H1 (cell line): ENCODE measurements at regions not wholly inside any gene's neighbourhood (a gene's known extent, or its start where the extent isn't known, plus 50 kb on each side); places are given as distances from the start of the nearest gene placed in this dataset.

ENCODE experiments used
- CTCF ChIA-PET: fragments of 300-600 bp; sonication (Branson Sonifier 250); formaldehyde crosslinking; loops from one replicate; lab custom pipeline; 2021; ENCODE audit not compliant: partially characterized antibody; lab: Charles Lee
- POLR2A ChIA-PET: fragments of 300-600 bp; sonication (Branson Sonifier 250); formaldehyde crosslinking; loops from one replicate; lab custom pipeline; 2021; ENCODE audit warnings: inconsistent platforms; ENCODE audit not compliant: partially characterized antibody; lab: Charles Lee
- DNase-seq, 2 experiments: peaks; one replicate each; pipeline versions ENCODE4 v3.0.0 to v3.0.0-alpha.2; 2010 to 2022; ENCODE audit warnings: low spot score in 2 of 2, low read depth in 1 of 2, mixed read lengths in 1 of 2
- FAIRE-seq: peaks from 2 replicates; lab custom pipeline; 2011; peaks lifted over from hg19 to GRCh38; lab: Jason Lieb, UNC
- H2AFZ ChIP-seq: 2 replicates; pipeline ENCODE4 v1.8.1; 2012; ENCODE audit warnings: low read length, inconsistent platforms
- H2AK5ac ChIP-seq: 2 replicates; pipeline ENCODE4 v1.6.1; 2013; ENCODE audit warnings: low read depth, low read length
- H2BK120ac ChIP-seq: replicated peaks from 2 replicates; pipeline ENCODE3; 2013; ENCODE audit warnings: low read depth, low read length, inconsistent platforms
- H2BK12ac ChIP-seq: 2 replicates; pipeline ENCODE4 v1.6.1; 2013; ENCODE audit warnings: low read depth, low read length
- H2BK15ac ChIP-seq: 2 replicates; pipeline ENCODE4 v1.6.1; 2013; ENCODE audit warnings: low read length
- H2BK20ac ChIP-seq: 2 replicates; pipeline ENCODE4 v1.6.1; 2013; ENCODE audit warnings: low read length
- H2BK5ac ChIP-seq: 2 replicates; pipeline ENCODE4 v1.6.1; 2013; ENCODE audit warnings: low read depth, low read length
- H3K14ac ChIP-seq: 2 replicates; pipeline ENCODE4 v1.6.1; 2013; ENCODE audit warnings: inconsistent platforms; ENCODE audit not compliant: insufficient read length
- H3K18ac ChIP-seq: 2 replicates; pipeline ENCODE4 v1.6.1; 2013; ENCODE audit warnings: low read length; ENCODE audit errors: extremely low read depth
- H3K23ac ChIP-seq: 2 replicates; pipeline ENCODE4 v1.6.1; 2013; ENCODE audit warnings: inconsistent platforms; ENCODE audit not compliant: insufficient read length
- H3K23me2 ChIP-seq: 2 replicates; pipeline ENCODE4 v1.6.1; 2013; ENCODE audit warnings: low read depth, low read length
- H3K27ac ChIP-seq: 2 replicates; pipeline ENCODE4 v1.6.1; 2011; ENCODE audit warnings: low read depth, low read length, inconsistent platforms
- H3K27me3 ChIP-seq, 4 experiments: replicated peaks in 1 of 4; 1 replicate in 1 of 4; 2 replicates in 3 of 4; pipeline versions ENCODE4 v1.6.1 to v1.8.1; 2011 to 2013; ENCODE audit warnings: low read length in 3 of 4, mild to moderate bottlenecking in 3 of 4, inconsistent platforms in 2 of 4, mixed read lengths in 2 of 4, moderate library complexity in 1 of 4; ENCODE audit not compliant: control insufficient read depth in 3 of 4, insufficient read depth in 3 of 4; ENCODE audit errors: extremely low read depth in 1 of 4
- H3K36me3 ChIP-seq, 4 experiments: 2 replicates each; pipeline versions ENCODE4 v1.6.1 to v1.8.1; 2011 to 2013; ENCODE audit warnings: mild to moderate bottlenecking in 4 of 4, low read length in 3 of 4, moderate library complexity in 2 of 4, control low read depth in 1 of 4, inconsistent platforms in 1 of 4; ENCODE audit not compliant: insufficient read depth in 4 of 4, control insufficient read depth in 2 of 4
- H3K4ac ChIP-seq: replicated peaks from 2 replicates; pipeline ENCODE3; 2013; ENCODE audit warnings: low read length, low read depth, mixed read lengths, inconsistent platforms; ENCODE audit not compliant: insufficient read length
- H3K4me1 ChIP-seq, 4 experiments: replicated peaks in 1 of 4; 1 replicate in 1 of 4; 2 replicates in 3 of 4; pipeline versions ENCODE4 v1.6.1 to v1.8.1; 2011 to 2013; ENCODE audit warnings: low read length in 3 of 4, inconsistent platforms in 2 of 4, mixed read lengths in 1 of 4; ENCODE audit not compliant: insufficient read depth in 4 of 4, control insufficient read depth in 3 of 4
- H3K4me2 ChIP-seq, 2 experiments: 2 replicates each; pipeline versions ENCODE4 v1.6.1 to v1.8.1; 2011 to 2013; ENCODE audit warnings: low read depth in 2 of 2, low read length in 2 of 2, control low read depth in 1 of 2, inconsistent platforms in 1 of 2, mild to moderate bottlenecking in 1 of 2; ENCODE audit not compliant: insufficient read depth in 1 of 2
- H3K4me3 ChIP-seq, 4 experiments: fragments of 200-600, 300-600 bp in 1 of 4; sonication (generic), shearing (Covaris generic), sonication (Bioruptor Twin) in 1 of 4; 2 replicates each; pipeline versions ENCODE4 v1.5.1 to v1.8.1; 2011 to 2016; ENCODE audit warnings: low read length in 4 of 4, low read depth in 3 of 4, control low read depth in 2 of 4, inconsistent platforms in 2 of 4, mild to moderate bottlenecking in 2 of 4, mixed read lengths in 1 of 4, moderate library complexity in 1 of 4; ENCODE audit not compliant: insufficient read depth in 2 of 4; ENCODE audit errors: extremely low read depth in 1 of 4
- H3K56ac ChIP-seq: replicated peaks from 2 replicates; pipeline ENCODE3; 2013; ENCODE audit warnings: low read depth, mild to moderate bottlenecking, mixed read lengths, low read length, inconsistent platforms; ENCODE audit not compliant: insufficient read length
- H3K79me1 ChIP-seq: 2 replicates; pipeline ENCODE4 v1.6.1; 2013; ENCODE audit warnings: low read depth, low read length, control low read depth
- H3K79me2 ChIP-seq, 2 experiments: 2 replicates each; pipeline versions ENCODE4 v1.6.1 to v1.8.1; 2012 to 2013; ENCODE audit warnings: low read length in 2 of 2, mild to moderate bottlenecking in 2 of 2, inconsistent platforms in 1 of 2; ENCODE audit not compliant: insufficient read depth in 2 of 2, control insufficient read depth in 1 of 2
- H3K9ac ChIP-seq, 4 experiments: replicated peaks in 1 of 4; 1 replicate in 1 of 4; 2 replicates in 3 of 4; pipeline versions ENCODE4 v1.6.1 to v1.8.1; 2011 to 2013; ENCODE audit warnings: low read depth in 3 of 4, low read length in 3 of 4, control low read depth in 2 of 4, mild to moderate bottlenecking in 2 of 4, moderate library complexity in 2 of 4, inconsistent platforms in 1 of 4; ENCODE audit errors: extremely low read depth in 1 of 4
- H3K9me3 ChIP-seq, 2 experiments: 2 replicates each; pipeline versions ENCODE4 v1.6.1 to v1.8.1; 2012 to 2013; ENCODE audit warnings: mild to moderate bottlenecking in 2 of 2, moderate library complexity in 2 of 2, control low read depth in 1 of 2, inconsistent platforms in 1 of 2, low read depth in 1 of 2, low read length in 1 of 2, mixed read lengths in 1 of 2; ENCODE audit not compliant: insufficient read depth in 2 of 2
- H4K20me1 ChIP-seq, 2 experiments: replicated peaks in 1 of 2; 2 replicates each; pipeline versions ENCODE3 to v1.8.1; 2011 to 2013; ENCODE audit warnings: inconsistent platforms in 2 of 2, low read length in 2 of 2, mild to moderate bottlenecking in 1 of 2; ENCODE audit not compliant: insufficient read depth in 2 of 2, control insufficient read depth in 1 of 2
- H4K5ac ChIP-seq: 2 replicates; pipeline ENCODE4 v1.6.1; 2013; ENCODE audit warnings: low read length, low read depth, mixed read lengths, inconsistent platforms; ENCODE audit not compliant: insufficient read length
- H4K8ac ChIP-seq: 2 replicates; pipeline ENCODE4 v1.8.0; 2013; ENCODE audit warnings: mild to moderate bottlenecking, moderate library complexity, low read length, inconsistent platforms; ENCODE audit not compliant: insufficient read depth; ENCODE audit errors: extremely low read depth
- H4K91ac ChIP-seq: replicated peaks from 2 replicates; pipeline ENCODE3; 2013; ENCODE audit warnings: low read length, mixed read lengths, inconsistent platforms; ENCODE audit not compliant: insufficient read length
- BCL11A ChIP-seq, 2 experiments: IDR thresholded peaks; one replicate each; pipeline ENCODE4 v1.6.1; 2011; ENCODE audit warnings: low read depth in 2 of 2, low read length in 2 of 2, mild to moderate bottlenecking in 2 of 2
- BRCA1 ChIP-seq: IDR thresholded peaks from 2 replicates; pipeline ENCODE4 v1.6.1; 2012; ENCODE audit warnings: low read depth, low read length, improper control_type of control experiment
- CHD2 ChIP-seq: IDR thresholded peaks from 2 replicates; pipeline ENCODE4 v1.6.1; 2012; ENCODE audit warnings: low read length, improper control_type of control experiment
- EGR1 ChIP-seq: IDR thresholded peaks from 2 replicates; pipeline ENCODE4 v1.6.1; 2011; ENCODE audit warnings: low read depth, low read length, borderline replicate concordance
- HDAC6 ChIP-seq: IDR thresholded peaks from one replicate; pipeline ENCODE4 v1.7.1; 2012; ENCODE audit warnings: low read depth, mild to moderate bottlenecking, inconsistent platforms, low read length, moderate library complexity
- JUND ChIP-seq: IDR thresholded peaks from 2 replicates; pipeline ENCODE4 v1.6.1; 2011; ENCODE audit warnings: mild to moderate bottlenecking, improper control_type of control experiment, low read length
- RBBP5 ChIP-seq: IDR thresholded peaks from 2 replicates; pipeline ENCODE4 v1.7.1; 2012; ENCODE audit warnings: low read depth, mild to moderate bottlenecking, inconsistent platforms, low read length, moderate library complexity, borderline replicate concordance
- SIN3A ChIP-seq, 2 experiments: IDR thresholded peaks in 1 of 2; conservative IDR thresholded peaks in 1 of 2; 2 replicates each; pipeline ENCODE4 v1.6.1; 2011 to 2012; ENCODE audit warnings: low read length in 2 of 2, improper control_type of control experiment in 1 of 2, low read depth in 1 of 2, mild to moderate bottlenecking in 1 of 2
- SP1 ChIP-seq: IDR thresholded peaks from 2 replicates; pipeline ENCODE4 v1.6.1; 2011; ENCODE audit warnings: low read depth, low read length
- TAF7 ChIP-seq: optimal IDR thresholded peaks from 2 replicates; pipeline ENCODE3; 2011; ENCODE audit warnings: low read depth, mild to moderate bottlenecking, inconsistent platforms, low read length, moderate library complexity, borderline replicate concordance
- WGBS, 2 experiments: shearing (Covaris generic) in 1 of 2; methylation state at CpG; one replicate each; pipeline versions ENCODE4 v1.1.6 to v1.1.7; 2013 to 2015; ENCODE audit warnings: low lambda C conversion rate in 2 of 2, mixed read lengths in 2 of 2, inconsistent platforms in 1 of 2, low coverage in 1 of 2, missing lambda C conversion rate in 1 of 2; ENCODE audit not compliant: insufficient replicate concordance in 2 of 2, insufficient coverage in 1 of 2, insufficient read length in 1 of 2; ENCODE audit errors: extremely low coverage in 1 of 2, missing lambda C conversion rate in 1 of 2; 5-methylcytosine and 5-hydroxymethylcytosine counted together

DNA sequence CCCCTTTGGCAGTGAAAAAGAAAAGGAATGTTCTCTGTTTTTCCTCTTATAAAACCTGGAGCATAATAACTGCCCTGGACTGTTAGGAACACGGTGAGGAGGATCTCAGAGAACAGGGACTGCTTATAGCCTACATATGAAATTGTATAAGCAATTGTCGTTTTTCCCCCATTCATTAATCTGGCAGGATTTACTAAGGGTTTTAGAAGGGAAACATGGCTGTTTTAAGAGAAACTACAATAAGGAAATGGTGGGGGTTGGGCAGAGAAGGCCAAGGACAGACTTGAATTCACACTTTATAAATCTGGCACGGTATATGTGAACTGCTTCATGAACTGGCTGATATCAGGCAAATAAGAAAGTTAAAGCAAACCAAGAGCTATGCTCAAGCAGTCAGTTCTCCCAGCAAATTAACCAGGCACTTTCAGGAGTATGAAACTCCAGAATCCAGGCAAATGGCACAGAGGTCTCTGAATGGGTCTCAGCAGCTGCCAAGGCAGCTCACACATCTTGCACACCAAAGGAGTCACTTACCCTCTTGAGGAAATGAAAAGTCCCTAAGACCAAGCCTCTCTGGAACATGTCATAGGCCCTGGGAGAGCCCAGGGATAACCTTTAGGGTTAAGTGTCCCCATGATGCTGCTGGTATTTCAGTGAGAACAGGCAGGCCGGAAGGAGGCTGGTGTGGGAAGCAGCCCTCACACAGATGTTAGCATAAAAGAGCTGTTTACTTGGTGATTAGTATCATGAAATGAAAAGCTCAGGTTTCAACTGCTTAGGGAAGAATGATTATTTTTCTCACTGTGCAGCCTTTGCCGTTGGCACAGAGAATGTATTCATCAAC, 260.5 kb upstream of the MARCKS start:
- H3K27ac ChIP-seq: no peak overlapping the region
- no peak for DNase-seq
- CTCF ChIA-PET: interaction anchor here (0.6 to 1.1 kb wide), 3 partner anchors 12 to 736 kb away, joined by 3 read pairs; no protein-coding TSS in a partner anchor
- 0 out of 4 replicates have a peak, but pooled peaks cover 0 to 3% of the 10 kb centered on the region in 2 experiments for H3K9me3 ChIP-seq
- no peak overlapping the region for H3K4me3 ChIP-seq
- H4K20me1 ChIP-seq: no peaks in the 10 kb centered on the region
- H3K4me2 ChIP-seq: no peak overlapping the region
- no peaks in the 10 kb centered on the region for H3K79me2 ChIP-seq
- no peak overlapping the region for H2BK120ac ChIP-seq
- H4K5ac ChIP-seq: no peak overlapping the region
- no peaks in the 10 kb centered on the region for H3K36me3 ChIP-seq
- H3K27me3 ChIP-seq: no peaks in the 10 kb centered on the region
- no peak overlapping the region for H4K8ac ChIP-seq
- no peak overlapping the region for H3K18ac ChIP-seq
- FAIRE-seq: no peak
- no peak overlapping the region for H3K9ac ChIP-seq
- H3K14ac ChIP-seq: no peak overlapping the region
- no peak overlapping the region for H2BK15ac ChIP-seq
- TF ChIP-seq SP1 (no peak), EGR1 (no peak), HDAC6 (no peak), JUND (no peak), SIN3A (conservative IDR thresholded peaks at IDR 0.05 in 1 of 2, IDR thresholded peaks at IDR 0.05 in 1 of 2; ENCODE audit: low read depth in 1 of 2, low read length in 2 of 2) (no peak), CHD2 (no peak), TAF7 (no peak), RBBP5 (no peak), BCL11A (IDR thresholded peaks at IDR 0.05; ENCODE audit: low read depth in 2 of 2, low read length in 2 of 2) (no peak), BRCA1 (no peak)
- POLR2A ChIA-PET: interaction anchor here (1.5 kb wide), 1 partner anchor 9 kb away, joined by 5 read pairs; no protein-coding TSS in a partner anchor
- no peak overlapping the region for H2BK12ac ChIP-seq
- no peaks in the 10 kb centered on the region for H3K79me1 ChIP-seq
- no peak overlapping the region for H4K91ac ChIP-seq
- H3K4ac ChIP-seq: no peak overlapping the region
- H2BK5ac ChIP-seq: no peak overlapping the region
- peaks cover 2 to 11% (median 9%) of the 10 kb centered on the region in 4 experiments; a peak in 5 of 7 replicates for H3K4me1 ChIP-seq
- no peaks in the 10 kb centered on the region for H3K23me2 ChIP-seq
- no peak overlapping the region for H3K56ac ChIP-seq
- no peak overlapping the region; the same call in 1 of the 2 replicates for H2BK20ac ChIP-seq
- H2AK5ac ChIP-seq: no peak overlapping the region
- WGBS, 2 experiments: 89% methylated on average over 5 of the region's 5 CpGs; no CpG with 5 or more reads in 1 of the 2 experiments
- H3K23ac ChIP-seq: no peak overlapping the region
- H2AFZ ChIP-seq: peak overlapping the region; percentile 66; the same call in 1 of the 2 replicates
